Mesendoderm (in vitro differentiated cells): ENCODE measurements at regions not wholly inside any gene's neighbourhood (a gene's known extent, or its start where the extent isn't known, plus 50 kb on each side); places are given as distances from the start of the nearest gene placed in this dataset.

Experiments used
- DNase-seq: peaks from one replicate; pipeline ENCODE4 v3.0.0; 2013
- H2AK5ac ChIP-seq: 2 replicates; pipeline ENCODE4 v1.6.1; 2013; ENCODE audit warnings: low read length, inconsistent platforms
- H2BK120ac ChIP-seq: 2 replicates; pipeline ENCODE4 v1.6.1; 2013; ENCODE audit warnings: low read depth, mild to moderate bottlenecking, low read length, moderate library complexity, mixed read lengths
- H2BK15ac ChIP-seq: replicated peaks from 2 replicates; pipeline ENCODE4 v1.6.1; 2013; ENCODE audit warnings: low read depth, mild to moderate bottlenecking, moderate library complexity
- H2BK5ac ChIP-seq: 2 replicates; pipeline ENCODE4 v1.6.1; 2013; ENCODE audit warnings: low read length, inconsistent platforms
- H3K18ac ChIP-seq: 2 replicates; pipeline ENCODE4 v1.6.1; 2013; ENCODE audit warnings: mild to moderate bottlenecking, low read length, mixed read lengths
- H3K23ac ChIP-seq: one replicate; pipeline ENCODE4 v1.6.1; 2013; ENCODE audit warnings: low read length
- H3K27ac ChIP-seq: 2 replicates; pipeline ENCODE4 v1.5.1; 2013; ENCODE audit warnings: low read depth, mild to moderate bottlenecking, inconsistent platforms, low read length, moderate library complexity
- H3K27me3 ChIP-seq: 2 replicates; pipeline ENCODE4 v1.6.1; 2013; ENCODE audit warnings: low read length, control low read depth, mild to moderate bottlenecking, inconsistent platforms; ENCODE audit not compliant: insufficient read depth, poor library complexity
- H3K36me3 ChIP-seq: 2 replicates; pipeline ENCODE4 v1.6.1; 2013; ENCODE audit warnings: low read length, inconsistent platforms; ENCODE audit not compliant: control insufficient read depth, insufficient read depth
- H3K4ac ChIP-seq: one replicate; pipeline ENCODE4 v1.6.1; 2013; ENCODE audit warnings: low read depth, mild to moderate bottlenecking, low read length, moderate library complexity
- H3K4me1 ChIP-seq: 2 replicates; pipeline ENCODE4 v1.6.1; 2013; ENCODE audit warnings: low read depth, low read length, inconsistent platforms; ENCODE audit not compliant: control insufficient read depth
- H3K4me2 ChIP-seq: 2 replicates; pipeline ENCODE4 v1.6.1; 2013; ENCODE audit warnings: low read length
- H3K4me3 ChIP-seq: 2 replicates; pipeline ENCODE4 v1.5.1; 2013; ENCODE audit warnings: mild to moderate bottlenecking, low read length
- H3K56ac ChIP-seq: one replicate; pipeline ENCODE4 v1.6.1; 2013; ENCODE audit warnings: low read length
- H3K79me1 ChIP-seq: 2 replicates; pipeline ENCODE4 v1.6.1; 2013; ENCODE audit warnings: low read length, inconsistent platforms
- H3K79me2 ChIP-seq: 2 replicates; pipeline ENCODE4 v1.6.1; 2013; ENCODE audit warnings: mild to moderate bottlenecking, low read length; ENCODE audit not compliant: control insufficient read depth, insufficient read depth
- H3K9ac ChIP-seq: 2 replicates; pipeline ENCODE4 v1.6.1; 2013; ENCODE audit warnings: low read length, inconsistent platforms
- H4K5ac ChIP-seq: one replicate; pipeline ENCODE4 v1.6.1; 2013; ENCODE audit warnings: low read length
- H4K8ac ChIP-seq: one replicate; pipeline ENCODE4 v1.6.1; 2013; ENCODE audit warnings: low read depth, mild to moderate bottlenecking, control low read depth, low read length, moderate library complexity
- WGBS: extraction: QIAGEN DNeasy Blood & Tissue Kit; methylation state at CpG from one replicate; pipeline ENCODE4 v1.1.7; 2013; ENCODE audit warnings: low lambda C conversion rate, missing lambda C conversion rate; ENCODE audit not compliant: insufficient coverage; ENCODE audit errors: extremely low coverage; 5-methylcytosine and 5-hydroxymethylcytosine counted together

- Histone ChIP-seq H2BK120ac (no peak overlapping the region), H3K18ac (no peak overlapping the region), H3K27me3 (no peaks in the 10 kb centered on the region), H3K9ac (no peak overlapping the region), H4K8ac (no peak overlapping the region), H2AK5ac (no peak overlapping the region), H3K36me3 (no peaks in the 10 kb centered on the region), H3K4me2 (no peak overlapping the region), H3K56ac (no peak overlapping the region), H4K5ac (no peak overlapping the region), H2BK5ac (no peak overlapping the region), H3K4ac (no peak overlapping the region), H3K79me2 (no peaks in the 10 kb centered on the region), H3K4me3 (no peak overlapping the region), H3K23ac (no peak overlapping the region), H3K27ac (no peak overlapping the region), H2BK15ac (no peak overlapping the region), H3K79me1 (no peaks in the 10 kb centered on the region), H3K4me1 (no peaks in the 10 kb centered on the region)
- no peak for DNase-seq
Observed at GRCh38 chr1:95983831-95984230, 737.8 kb upstream of the PTBP2 start.

GRCh38 chr1:95984798-95985374, 736.7 kb upstream of the PTBP2 start:
- no peak overlapping the region for H2BK15ac ChIP-seq
- H3K79me1 ChIP-seq, result no peaks in the 10 kb centered on the region
- H2AK5ac ChIP-seq, result no peak overlapping the region
- H3K36me3 ChIP-seq, result no peaks in the 10 kb centered on the region
- no peaks in the 10 kb centered on the region for H3K4me1 ChIP-seq
- no peak overlapping the region for H3K18ac ChIP-seq
- no peak overlapping the region for H2BK120ac ChIP-seq
- H3K79me2 ChIP-seq, result no peaks in the 10 kb centered on the region
- H3K4me2 ChIP-seq, result no peak overlapping the region
- WGBS, result no CpG with 5 or more reads among the region's 1 CpG
- DNase-seq, result no peak
- no peak overlapping the region for H3K4ac ChIP-seq
- H3K4me3 ChIP-seq, result no peak overlapping the region
- no peak overlapping the region for H3K23ac ChIP-seq
- H4K5ac ChIP-seq, result no peak overlapping the region
- H4K8ac ChIP-seq, result no peak overlapping the region
- no peak overlapping the region for H3K27ac ChIP-seq
- no peak overlapping the region for H2BK5ac ChIP-seq
- H3K9ac ChIP-seq, result no peak overlapping the region
- H3K56ac ChIP-seq, result no peak overlapping the region
- no peaks in the 10 kb centered on the region for H3K27me3 ChIP-seq

GRCh38 chr1:95990033-95990432, 731.6 kb upstream of the PTBP2 start:
- H3K9ac ChIP-seq, result no peak overlapping the region
- H3K27me3 ChIP-seq, result no peaks in the 10 kb centered on the region
- no peak overlapping the region for H3K23ac ChIP-seq
- H3K27ac ChIP-seq, result no peak overlapping the region
- H3K56ac ChIP-seq, result no peak overlapping the region
- no CpG with 5 or more reads among the region's 2 CpGs for WGBS
- H3K18ac ChIP-seq, result no peak overlapping the region
- H3K4me2 ChIP-seq, result no peak overlapping the region
- H3K4me3 ChIP-seq, result no peak overlapping the region
- H3K79me1 ChIP-seq, result no peaks in the 10 kb centered on the region
- no peaks in the 10 kb centered on the region for H3K36me3 ChIP-seq
- peak; percentile 83 for DNase-seq
- no peak overlapping the region for H2BK120ac ChIP-seq
- no peak overlapping the region for H4K8ac ChIP-seq
- no peak overlapping the region for H3K4ac ChIP-seq
- H2BK5ac ChIP-seq, result no peak overlapping the region
- H3K79me2 ChIP-seq, result no peaks in the 10 kb centered on the region
- no peaks in the 10 kb centered on the region for H3K4me1 ChIP-seq
- H4K5ac ChIP-seq, result no peak overlapping the region
- H2BK15ac ChIP-seq, result no peak overlapping the region
- H2AK5ac ChIP-seq, result no peak overlapping the region

- Histone ChIP-seq H3K79me1 (no peaks in the 10 kb centered on the region), H2BK120ac (no peak overlapping the region), H2BK5ac (no peak overlapping the region), H3K18ac (no peak overlapping the region), H3K23ac (no peak overlapping the region), H3K36me3 (no peaks in the 10 kb centered on the region), H3K4me3 (no peak overlapping the region), H3K56ac (no peak overlapping the region), H2AK5ac (no peak overlapping the region), H3K4me2 (no peak overlapping the region), H4K5ac (no peak overlapping the region), H2BK15ac (no peak overlapping the region), H4K8ac (no peak overlapping the region), H3K27me3 (no peaks in the 10 kb centered on the region), H3K4me1 (no peaks in the 10 kb centered on the region), H3K9ac (no peak overlapping the region), H3K79me2 (no peaks in the 10 kb centered on the region), H3K27ac (no peak overlapping the region), H3K4ac (no peak overlapping the region)
- WGBS, result no CpG with 5 or more reads among the region's 2 CpGs
- no peak for DNase-seq
Observed at GRCh38 chr1:95991787-95992520, 729.6 kb upstream of the PTBP2 start.

- no peak overlapping the region for H4K8ac ChIP-seq
- H3K9ac ChIP-seq, result no peak overlapping the region
- no peak overlapping the region for H4K5ac ChIP-seq
- H3K56ac ChIP-seq, result no peak overlapping the region
- DNase-seq, result no peak
- H3K4me2 ChIP-seq, result no peak overlapping the region
- no CpG with 5 or more reads among the region's 1 CpG for WGBS
- H2AK5ac ChIP-seq, result no peak overlapping the region
- no peak overlapping the region for H2BK120ac ChIP-seq
- H3K4ac ChIP-seq, result no peak overlapping the region
- H3K4me3 ChIP-seq, result no peak overlapping the region
- H3K27ac ChIP-seq, result no peak overlapping the region
- H2BK15ac ChIP-seq, result no peak overlapping the region
- no peaks in the 10 kb centered on the region for H3K36me3 ChIP-seq
- H3K27me3 ChIP-seq, result no peaks in the 10 kb centered on the region
- H3K18ac ChIP-seq, result no peak overlapping the region
- H2BK5ac ChIP-seq, result no peak overlapping the region
- no peaks in the 10 kb centered on the region for H3K4me1 ChIP-seq
- no peaks in the 10 kb centered on the region for H3K79me1 ChIP-seq
- no peak overlapping the region for H3K23ac ChIP-seq
- no peaks in the 10 kb centered on the region for H3K79me2 ChIP-seq
Observed at GRCh38 chr1:95994643-95995042, 726.9 kb upstream of the PTBP2 start.

- peak overlapping the region; percentile 12 for H2BK120ac ChIP-seq
- no peaks in the 10 kb centered on the region for H3K79me2 ChIP-seq
- no peak overlapping the region for H2AK5ac ChIP-seq
- no peaks in the 10 kb centered on the region for H3K79me1 ChIP-seq
- no peak for DNase-seq
- no peaks in the 10 kb centered on the region for H3K36me3 ChIP-seq
- no peak overlapping the region for H3K9ac ChIP-seq
- H3K18ac ChIP-seq, result no peak overlapping the region
- whole genome bisulfite sequencing, result no CpG with 5 or more reads among the region's 2 CpGs
- no peak overlapping the region for H3K56ac ChIP-seq
- no peak overlapping the region for H2BK15ac ChIP-seq
- no peak overlapping the region for H2BK5ac ChIP-seq
- H3K4me2 ChIP-seq, result no peak overlapping the region
- H3K4me3 ChIP-seq, result no peak overlapping the region
- no peak overlapping the region for H4K8ac ChIP-seq
- H3K4ac ChIP-seq, result no peak overlapping the region
- H3K27ac ChIP-seq, result no peak overlapping the region
- H3K4me1 ChIP-seq, result no peaks in the 10 kb centered on the region
- H4K5ac ChIP-seq, result no peak overlapping the region
- H3K27me3 ChIP-seq, result no peaks in the 10 kb centered on the region
- H3K23ac ChIP-seq, result no peak overlapping the region
Observed at GRCh38 chr1:96002201-96002600, 719.4 kb upstream of the PTBP2 start.
